Nephron (organoid): ENCODE measurements at regions not wholly inside any gene's neighbourhood (a gene's known extent, or its start where the extent isn't known, plus 50 kb on each side); places are given as distances from the start of the nearest gene placed in this dataset.

Experiments
- H3K27ac Mint-ChIP-seq, 3 experiments: 2 replicates each; pipeline ENCODE4 v1.8.0; 2020; ENCODE audit warnings: mixed read lengths in 3 of 3, mild to moderate bottlenecking in 2 of 3, moderate library complexity in 1 of 3
- H3K27me3 Mint-ChIP-seq: 2 replicates; pipeline ENCODE4 v1.8.0; 2021; ENCODE audit warnings: low read depth, mild to moderate bottlenecking, moderate library complexity, mixed read lengths
- H3K36me3 Mint-ChIP-seq: 2 replicates; pipeline ENCODE4 v1.8.0; 2020; ENCODE audit warnings: low read depth, mixed read lengths
- H3K4me1 Mint-ChIP-seq: 2 replicates; pipeline ENCODE4 v1.8.0; 2020; ENCODE audit warnings: mixed read lengths
- H3K4me3 Mint-ChIP-seq, 3 experiments: 2 replicates each; pipeline ENCODE4 v1.8.0; 2020; ENCODE audit warnings: mild to moderate bottlenecking in 3 of 3, mixed read lengths in 3 of 3, moderate library complexity in 2 of 3
- H3K9me3 Mint-ChIP-seq: 2 replicates; pipeline ENCODE4 v1.8.0; 2020; ENCODE audit warnings: mixed read lengths
- CTCF ChIP-seq, 3 experiments: fragments of 200-600 bp; sonication (generic); IDR thresholded peaks; one replicate each; pipeline ENCODE4 v1.5.0; 2021; ENCODE audit warnings: antibody characterized with exemption in 3 of 3; ENCODE audit not compliant: unreplicated experiment in 3 of 3

GRCh38 chr5:136525597-136525996 is 160.3 kb upstream of the TRPC7 start:
- H3K4me3 Mint-ChIP-seq: no peak overlapping the region
- TF ChIP-seq CTCF (IDR thresholded peaks at IDR 0.05; ENCODE audit: unreplicated experiment in 3 of 3): no peak
- peaks cover 10% of the 10 kb centered on the region for H3K4me1 Mint-ChIP-seq
- H3K9me3 Mint-ChIP-seq: no peaks in the 10 kb centered on the region
- H3K36me3 Mint-ChIP-seq: no peaks in the 10 kb centered on the region
- H3K27ac Mint-ChIP-seq: peak overlapping the region; percentile 11 to 75 (median 21)
- no peaks in the 10 kb centered on the region for H3K27me3 Mint-ChIP-seq

GRCh38 chr5:136522217-136522956 is 157.0 kb upstream of the TRPC7 start:
- no peak overlapping the region for H3K27ac Mint-ChIP-seq
- H3K9me3 Mint-ChIP-seq: no peaks in the 10 kb centered on the region
- H3K4me1 Mint-ChIP-seq: peaks cover 10% of the 10 kb centered on the region
- H3K4me3 Mint-ChIP-seq: no peak overlapping the region
- TF ChIP-seq CTCF (IDR thresholded peaks at IDR 0.05; ENCODE audit: unreplicated experiment in 3 of 3): no peak
- H3K36me3 Mint-ChIP-seq: no peaks in the 10 kb centered on the region
- H3K27me3 Mint-ChIP-seq: peaks cover 8% of the 10 kb centered on the region

GRCh38 chr5:136521696-136522095 is 156.4 kb upstream of the TRPC7 start:
- no peaks in the 10 kb centered on the region for H3K36me3 Mint-ChIP-seq
- H3K4me1 Mint-ChIP-seq: peaks cover 9% of the 10 kb centered on the region
- peaks cover 8% of the 10 kb centered on the region for H3K27me3 Mint-ChIP-seq
- H3K9me3 Mint-ChIP-seq: no peaks in the 10 kb centered on the region
- no peak for TF ChIP-seq CTCF (IDR thresholded peaks at IDR 0.05; ENCODE audit: unreplicated experiment in 3 of 3)
- no peak overlapping the region for H3K4me3 Mint-ChIP-seq
- no peak overlapping the region for H3K27ac Mint-ChIP-seq

- Mint-ChIP-seq H3K36me3 (no peaks in the 10 kb centered on the region), H3K9me3 (no peaks in the 10 kb centered on the region), H3K4me1 (no peaks in the 10 kb centered on the region), H3K27me3 (peaks cover 8% of the 10 kb centered on the region), H3K4me3 (no peak overlapping the region), H3K27ac (no peak overlapping the region)
- no peak for TF ChIP-seq CTCF (IDR thresholded peaks at IDR 0.05; ENCODE audit: unreplicated experiment in 3 of 3)
Measured at GRCh38 chr5:136518814-136519213, 153.5 kb upstream of the TRPC7 start.

- Mint-ChIP-seq H3K4me3 (no peak overlapping the region), H3K4me1 (no peaks in the 10 kb centered on the region), H3K9me3 (no peaks in the 10 kb centered on the region), H3K27me3 (peaks cover 8% of the 10 kb centered on the region), H3K36me3 (no peaks in the 10 kb centered on the region), H3K27ac (no peak overlapping the region)
- no peak for TF ChIP-seq CTCF (IDR thresholded peaks at IDR 0.05; ENCODE audit: unreplicated experiment in 3 of 3)
Measured at GRCh38 chr5:136518174-136518573, 152.8 kb upstream of the TRPC7 start.

- H3K4me3 Mint-ChIP-seq: no peak overlapping the region
- TF ChIP-seq CTCF (IDR thresholded peaks at IDR 0.05; ENCODE audit: unreplicated experiment in 3 of 3): no peak
- no peak overlapping the region for H3K27ac Mint-ChIP-seq
- H3K36me3 Mint-ChIP-seq: no peaks in the 10 kb centered on the region
- peaks cover 8% of the 10 kb centered on the region for H3K27me3 Mint-ChIP-seq
- H3K9me3 Mint-ChIP-seq: no peaks in the 10 kb centered on the region
- no peaks in the 10 kb centered on the region for H3K4me1 Mint-ChIP-seq
Measured at GRCh38 chr5:136517755-136518154, 152.4 kb upstream of the TRPC7 start.
